ENCODE measurements at regions not wholly inside any gene's neighbourhood (a gene's known extent, or its start where the extent isn't known, plus 50 kb on each side); places are given as distances from the start of the nearest gene placed in this dataset.

GRCh38 chr2:37471994-37472393 lies 127.6 kb downstream of the QPCT start:
- Histone ChIP-seq H3K27me3 (ENCODE audit: control insufficient read depth, insufficient read depth, low read length) (no peaks in the 10 kb centered on the region), H3K27ac (ENCODE audit: low read length) (no peak overlapping the region), H3K4me1 (ENCODE audit: control insufficient read depth, insufficient read depth, low read length) (no peaks in the 10 kb centered on the region), H3K4me3 (ENCODE audit: low read length) (no peak overlapping the region), H3K36me3 (ENCODE audit: control insufficient read depth, insufficient read depth, low read length) (no peaks in the 10 kb centered on the region), H3K9me3 (ENCODE audit: control insufficient read depth, insufficient read depth, low read length) (no peaks in the 10 kb centered on the region)
- H3K27ac Mint-ChIP-seq = no peak overlapping the region
- H3K9me3 Mint-ChIP-seq = no peaks in the 10 kb centered on the region
- WGBS (ENCODE audit: insufficient coverage) = 62% methylated on average over 1 of the region's 1 CpG
- no peak overlapping the region for H3K4me3 Mint-ChIP-seq
- DNase-seq (no peak), ATAC-seq (no peak)
- intact Hi-C loops (cut with micrococcal nuclease) = no loop called here
- no peaks in the 10 kb centered on the region for H3K36me3 Mint-ChIP-seq
- peaks cover 4 to 21% of the 10 kb centered on the region in 2 donors for H3K4me1 Mint-ChIP-seq
- TF ChIP-seq CTCF (IDR thresholded peaks at IDR 0.05) = no peak
- H3K27me3 Mint-ChIP-seq (ENCODE audit: low read depth in 2 of 2) = peaks cover 0 to 2% of the 10 kb centered on the region in 2 donors

GRCh38 chr2:37472959-37473358 lies 128.5 kb downstream of the QPCT start:
- Mint-ChIP-seq H3K4me1 (peaks cover 4 to 21% of the 10 kb centered on the region in 2 donors), H3K27me3 (ENCODE audit: low read depth in 2 of 2) (peaks cover 0 to 2% of the 10 kb centered on the region in 2 donors), H3K9me3 (no peaks in the 10 kb centered on the region), H3K27ac (no peak overlapping the region), H3K36me3 (no peaks in the 10 kb centered on the region), H3K4me3 (no peak overlapping the region)
- WGBS (ENCODE audit: insufficient coverage) = 83% methylated on average over 2 of the region's 2 CpGs
- DNase-seq (no peak), ATAC-seq (no peak)
- intact Hi-C loops (cut with micrococcal nuclease) = no loop called here
- Histone ChIP-seq H3K27ac (ENCODE audit: low read length) (no peak overlapping the region), H3K9me3 (ENCODE audit: control insufficient read depth, insufficient read depth, low read length) (no peaks in the 10 kb centered on the region), H3K36me3 (ENCODE audit: control insufficient read depth, insufficient read depth, low read length) (no peaks in the 10 kb centered on the region), H3K27me3 (ENCODE audit: control insufficient read depth, insufficient read depth, low read length) (no peaks in the 10 kb centered on the region), H3K4me3 (ENCODE audit: low read length) (no peak overlapping the region), H3K4me1 (ENCODE audit: control insufficient read depth, insufficient read depth, low read length) (no peaks in the 10 kb centered on the region)
- TF ChIP-seq CTCF (IDR thresholded peaks at IDR 0.05) = no peak

- Histone ChIP-seq H3K27ac (ENCODE audit: low read length) (no peak overlapping the region), H3K4me1 (ENCODE audit: control insufficient read depth, insufficient read depth, low read length) (no peaks in the 10 kb centered on the region), H3K36me3 (ENCODE audit: control insufficient read depth, insufficient read depth, low read length) (no peaks in the 10 kb centered on the region), H3K4me3 (ENCODE audit: low read length) (no peak overlapping the region), H3K27me3 (ENCODE audit: control insufficient read depth, insufficient read depth, low read length) (no peaks in the 10 kb centered on the region), H3K9me3 (ENCODE audit: control insufficient read depth, insufficient read depth, low read length) (no peaks in the 10 kb centered on the region)
- no peak for TF ChIP-seq CTCF (IDR thresholded peaks at IDR 0.05)
- no peak for ATAC-seq
- H3K27ac Mint-ChIP-seq = no peak overlapping the region
- no peaks in the 10 kb centered on the region for H3K9me3 Mint-ChIP-seq
- no peak for DNase-seq
- no peaks in the 10 kb centered on the region for H3K36me3 Mint-ChIP-seq
- peaks cover 0 to 13% of the 10 kb centered on the region in 2 donors for H3K4me1 Mint-ChIP-seq
- whole genome bisulfite sequencing (ENCODE audit: insufficient coverage) = 97% methylated on average over 4 of the region's 4 CpGs
- intact Hi-C loops (cut with micrococcal nuclease) = no loop called here
- H3K27me3 Mint-ChIP-seq (ENCODE audit: low read depth in 2 of 2) = peaks cover 0 to 2% of the 10 kb centered on the region in 2 donors
- no peak overlapping the region for H3K4me3 Mint-ChIP-seq
These were observed 132.0 kb downstream of the QPCT start for GRCh38 chr2:37476411-37476810.

- ATAC-seq (no peak), DNase-seq (no peak)
- no peaks in the 10 kb centered on the region for H3K9me3 ChIP-seq (ENCODE audit: control insufficient read depth, insufficient read depth, low read length)
- TF ChIP-seq CTCF (IDR thresholded peaks at IDR 0.05) = no peak
- H3K27me3 ChIP-seq (ENCODE audit: control insufficient read depth, insufficient read depth, low read length) = no peaks in the 10 kb centered on the region
- H3K27ac Mint-ChIP-seq = no peak overlapping the region
- no peaks in the 10 kb centered on the region for H3K4me1 ChIP-seq (ENCODE audit: control insufficient read depth, insufficient read depth, low read length)
- H3K27me3 Mint-ChIP-seq (ENCODE audit: low read depth in 2 of 2) = peaks cover 0 to 2% of the 10 kb centered on the region in 2 donors
- peaks cover 0 to 4% of the 10 kb centered on the region in 2 donors for H3K4me1 Mint-ChIP-seq
- H3K4me3 ChIP-seq (ENCODE audit: low read length) = no peak overlapping the region
- H3K36me3 Mint-ChIP-seq = no peaks in the 10 kb centered on the region
- intact Hi-C loops (cut with micrococcal nuclease) = no loop called here
- no peaks in the 10 kb centered on the region for H3K9me3 Mint-ChIP-seq
- no peaks in the 10 kb centered on the region for H3K36me3 ChIP-seq (ENCODE audit: control insufficient read depth, insufficient read depth, low read length)
- no peak overlapping the region for H3K4me3 Mint-ChIP-seq
- no peak overlapping the region for H3K27ac ChIP-seq (ENCODE audit: low read length)
These were observed 133.5 kb downstream of the QPCT start for GRCh38 chr2:37477921-37478320.
